H9 (cell line): ENCODE measurements at regions not wholly inside any gene's neighbourhood (a gene's known extent, or its start where the extent isn't known, plus 50 kb on each side); places are given as distances from the start of the nearest gene placed in this dataset.

Experiments
- DNase-seq: peaks from one replicate; pipeline ENCODE4 v3.0.0-alpha.2; 2017
- H2AFZ ChIP-seq: one replicate; pipeline ENCODE4 v1.6.1; 2013; ENCODE audit warnings: mild to moderate bottlenecking, low read length, control low read depth, moderate library complexity
- H2AK5ac ChIP-seq: 2 replicates; pipeline ENCODE4 v1.6.1; 2013; ENCODE audit warnings: low read length, control low read depth, mixed read lengths; ENCODE audit not compliant: insufficient read length
- H2BK120ac ChIP-seq: one replicate; pipeline ENCODE4 v1.6.1; 2013; ENCODE audit warnings: low read depth, mild to moderate bottlenecking, low read length, control low read depth, inconsistent platforms; ENCODE audit not compliant: poor library complexity, severe bottlenecking
- H2BK12ac ChIP-seq: 2 replicates; pipeline ENCODE4 v1.6.1; 2013; ENCODE audit warnings: low read length, control low read depth, mixed read lengths, low read depth; ENCODE audit not compliant: insufficient read length
- H2BK15ac ChIP-seq: 2 replicates; pipeline ENCODE4 v1.6.1; 2013; ENCODE audit warnings: low read depth, low read length, control low read depth
- H2BK20ac ChIP-seq: one replicate; pipeline ENCODE4 v1.6.1; 2013; ENCODE audit warnings: low read depth, mild to moderate bottlenecking, low read length, control low read depth, inconsistent platforms; ENCODE audit not compliant: poor library complexity, severe bottlenecking
- H2BK5ac ChIP-seq: 2 replicates; pipeline ENCODE4 v1.6.1; 2013; ENCODE audit warnings: low read length, control low read depth, mixed read lengths; ENCODE audit not compliant: insufficient read length
- H3K14ac ChIP-seq: 2 replicates; pipeline ENCODE4 v1.6.1; 2013; ENCODE audit warnings: low read length, control low read depth; ENCODE audit not compliant: insufficient read depth
- H3K18ac ChIP-seq: 2 replicates; pipeline ENCODE4 v1.6.1; 2013; ENCODE audit warnings: low read depth, mild to moderate bottlenecking, mixed read lengths, low read length, control low read depth; ENCODE audit not compliant: insufficient read length
- H3K23ac ChIP-seq: 2 replicates; pipeline ENCODE4 v1.6.1; 2013; ENCODE audit warnings: low read length, control low read depth, mixed read lengths, low read depth; ENCODE audit not compliant: insufficient read length
- H3K23me2 ChIP-seq: 2 replicates; pipeline ENCODE4 v1.6.1; 2013; ENCODE audit warnings: low read depth, mild to moderate bottlenecking, mixed read lengths, low read length, control low read depth; ENCODE audit not compliant: insufficient read length, poor library complexity, severe bottlenecking
- H3K27ac ChIP-seq: 2 replicates; pipeline ENCODE4 v1.5.1; 2013; ENCODE audit warnings: low read length, control low read depth, mixed read lengths, low read depth; ENCODE audit not compliant: insufficient read length
- H3K27me3 ChIP-seq: 2 replicates; pipeline ENCODE4 v1.6.1; 2013; ENCODE audit warnings: low read length, control low read depth, inconsistent platforms; ENCODE audit not compliant: insufficient read depth
- H3K4ac ChIP-seq: 2 replicates; pipeline ENCODE4 v1.6.1; 2013; ENCODE audit warnings: low read depth, mild to moderate bottlenecking, control low read depth, inconsistent platforms, low read length, moderate library complexity
- H3K4me1 ChIP-seq: 2 replicates; pipeline ENCODE4 v1.6.1; 2013; ENCODE audit warnings: low read length, control low read depth, inconsistent platforms; ENCODE audit not compliant: insufficient read depth
- H3K4me2 ChIP-seq: 2 replicates; pipeline ENCODE4 v1.6.1; 2013; ENCODE audit warnings: low read length, control low read depth, mixed read lengths; ENCODE audit not compliant: insufficient read length, insufficient read depth
- H3K56ac ChIP-seq: 2 replicates; pipeline ENCODE4 v1.6.1; 2013; ENCODE audit warnings: low read depth, mild to moderate bottlenecking, mixed read lengths, low read length, control low read depth; ENCODE audit not compliant: insufficient read length
- H3K79me1 ChIP-seq: 2 replicates; pipeline ENCODE4 v1.6.1; 2013; ENCODE audit warnings: low read depth, mild to moderate bottlenecking, moderate library complexity, low read length, control low read depth, inconsistent platforms; ENCODE audit not compliant: insufficient read depth, poor library complexity, severe bottlenecking
- H3K79me2 ChIP-seq: 2 replicates; pipeline ENCODE4 v1.6.1; 2013; ENCODE audit warnings: low read length, control low read depth, inconsistent platforms; ENCODE audit not compliant: insufficient read depth
- H3K9ac ChIP-seq: 2 replicates; pipeline ENCODE4 v1.6.1; 2013; ENCODE audit warnings: low read length, control low read depth, mixed read lengths; ENCODE audit not compliant: insufficient read length; ENCODE audit errors: extremely low read depth
- H3K9me3 ChIP-seq: one replicate; pipeline ENCODE4 v1.6.1; 2013; ENCODE audit warnings: low read depth, low read length, inconsistent platforms; ENCODE audit not compliant: control insufficient read depth
- H3T11ph ChIP-seq: one replicate; pipeline ENCODE4 v1.6.1; 2013; ENCODE audit warnings: mild to moderate bottlenecking, low read length, control low read depth, inconsistent platforms
- H4K20me1 ChIP-seq: one replicate; pipeline ENCODE4 v1.6.1; 2013; ENCODE audit not compliant: control insufficient read depth, insufficient read length, insufficient read depth
- H4K5ac ChIP-seq: 2 replicates; pipeline ENCODE4 v1.6.1; 2013; ENCODE audit warnings: low read depth, mild to moderate bottlenecking, mixed read lengths, low read length, control low read depth; ENCODE audit not compliant: insufficient read length
- H4K8ac ChIP-seq: replicated peaks from 2 replicates; pipeline ENCODE4 v1.6.1; 2013; ENCODE audit warnings: low read length, control low read depth, mixed read lengths, low read depth; ENCODE audit not compliant: insufficient read length
- H4K91ac ChIP-seq: 2 replicates; pipeline ENCODE4 v1.6.1; 2013; ENCODE audit warnings: low read depth, mild to moderate bottlenecking, moderate library complexity, mixed read lengths, low read length, control low read depth; ENCODE audit not compliant: insufficient read length
- H3K27ac Mint-ChIP-seq, 3 experiments: 2 replicates in 2 of 3; 3 replicates in 1 of 3; pipeline ENCODE4 v1.8.0; 2020 to 2021; ENCODE audit warnings: mixed read lengths in 3 of 3, mild to moderate bottlenecking in 1 of 3, moderate library complexity in 1 of 3
- H3K27me3 Mint-ChIP-seq: 2 replicates; pipeline ENCODE4 v1.8.0; 2021; ENCODE audit warnings: low read depth, mild to moderate bottlenecking, moderate library complexity, mixed read lengths
- H3K36me3 Mint-ChIP-seq, 3 experiments: 2 replicates in 2 of 3; 3 replicates in 1 of 3; pipeline ENCODE4 v1.8.0; 2020 to 2021; ENCODE audit warnings: low read depth in 3 of 3, mixed read lengths in 3 of 3; ENCODE audit not compliant: insufficient read depth in 1 of 3
- H3K4me1 Mint-ChIP-seq, 2 experiments: 2 replicates each; pipeline ENCODE4 v1.8.0; 2020; ENCODE audit warnings: mixed read lengths in 2 of 2
- H3K4me3 Mint-ChIP-seq, 2 experiments: 2 replicates in 1 of 2; 3 replicates in 1 of 2; pipeline ENCODE4 v1.8.0; 2020 to 2021; ENCODE audit warnings: mild to moderate bottlenecking in 2 of 2, mixed read lengths in 2 of 2, moderate library complexity in 1 of 2
- H3K9me3 Mint-ChIP-seq, 2 experiments: 2 replicates in 1 of 2; 3 replicates in 1 of 2; pipeline ENCODE4 v1.8.0; 2020; ENCODE audit warnings: mild to moderate bottlenecking in 2 of 2, mixed read lengths in 2 of 2, moderate library complexity in 1 of 2
- CTCF ChIP-seq: fragments of 200-600 bp; sonication (generic); conservative IDR thresholded peaks from 3 replicates; pipeline ENCODE4 v1.8.0; 2021; ENCODE audit warnings: antibody characterized with exemption, mild to moderate bottlenecking
- WGBS: extraction: QIAGEN DNeasy Blood & Tissue Kit; methylation state at CpG from one replicate; pipeline ENCODE4 v1.1.7; 2013; ENCODE audit warnings: missing lambda C conversion rate, low lambda C conversion rate, mixed read lengths; ENCODE audit not compliant: insufficient read length; ENCODE audit errors: extremely low coverage; 5-methylcytosine and 5-hydroxymethylcytosine counted together

- Histone ChIP-seq H3K79me1 (no peaks in the 10 kb centered on the region), H3T11ph (no peak overlapping the region), H3K9me3 (no peaks in the 10 kb centered on the region), H2BK20ac (no peak overlapping the region), H3K56ac (no peak overlapping the region), H3K23me2 (no peaks in the 10 kb centered on the region), H2AFZ (no peak overlapping the region), H4K20me1 (no peaks in the 10 kb centered on the region), H3K14ac (no peak overlapping the region), H2BK12ac (no peak overlapping the region), H3K4me2 (no peak overlapping the region), H2BK120ac (no peak overlapping the region), H4K5ac (no peak overlapping the region), H3K4ac (no peak overlapping the region), H3K27ac (no peak overlapping the region), H3K9ac (no peak overlapping the region), H3K4me1 (no peaks in the 10 kb centered on the region), H4K91ac (no peak overlapping the region), H4K8ac (no peak overlapping the region), H3K18ac (no peak overlapping the region), H2BK15ac (no peak overlapping the region), H3K27me3 (no peaks in the 10 kb centered on the region), H2BK5ac (no peak overlapping the region), H3K79me2 (no peaks in the 10 kb centered on the region), H3K23ac (no peak overlapping the region), H2AK5ac (no peak overlapping the region)
- TF ChIP-seq CTCF, result no peak
- H3K36me3 Mint-ChIP-seq, result no peaks in the 10 kb centered on the region
- no peak overlapping the region for H3K4me3 Mint-ChIP-seq
- H3K27ac Mint-ChIP-seq, result no peak overlapping the region
- no peaks in the 10 kb centered on the region for H3K27me3 Mint-ChIP-seq
- no CpG with 5 or more reads among the region's 1 CpG for WGBS
- no peak for DNase-seq
- H3K9me3 Mint-ChIP-seq, result no peaks in the 10 kb centered on the region
- no peaks in the 10 kb centered on the region for H3K4me1 Mint-ChIP-seq
Measured at GRCh38 chr10:80985102-80985501, 447.4 kb downstream of the SH2D4B start.
